ENCODE measurements at regions not wholly inside any gene's neighbourhood (a gene's known extent, or its start where the extent isn't known, plus 50 kb on each side); places are given as distances from the start of the nearest gene placed in this dataset.

DNA sequence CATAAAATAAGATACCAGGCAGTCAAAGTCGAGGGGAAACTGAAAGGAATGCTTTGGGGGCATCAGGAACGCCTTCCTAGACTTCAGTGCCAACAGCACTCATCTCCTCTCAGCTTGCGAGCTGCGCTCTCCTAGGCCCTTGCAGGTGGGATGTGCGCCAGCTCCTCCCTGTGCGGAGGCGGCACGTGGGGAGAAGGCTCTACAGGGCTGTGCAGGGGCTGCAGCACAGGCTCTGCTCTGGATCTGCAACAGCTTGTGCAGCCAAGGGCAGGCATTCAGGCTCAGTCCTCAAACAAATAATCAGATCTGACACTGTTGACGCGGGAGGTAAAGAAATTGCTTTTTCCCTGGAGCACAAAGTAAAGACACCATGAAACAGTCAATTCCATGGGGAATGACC lies 144.8 kb downstream of the TTLL2 start:
- no peak for TF ChIP-seq CREB1 (IDR thresholded peaks at IDR 0.05; ENCODE audit: low read depth)
- TF ChIP-seq CEBPB (IDR thresholded peaks at IDR 0.05) = no peak
- no peak for TF ChIP-seq RAD21 (IDR thresholded peaks at IDR 0.05; ENCODE audit: low read depth)

DNA sequence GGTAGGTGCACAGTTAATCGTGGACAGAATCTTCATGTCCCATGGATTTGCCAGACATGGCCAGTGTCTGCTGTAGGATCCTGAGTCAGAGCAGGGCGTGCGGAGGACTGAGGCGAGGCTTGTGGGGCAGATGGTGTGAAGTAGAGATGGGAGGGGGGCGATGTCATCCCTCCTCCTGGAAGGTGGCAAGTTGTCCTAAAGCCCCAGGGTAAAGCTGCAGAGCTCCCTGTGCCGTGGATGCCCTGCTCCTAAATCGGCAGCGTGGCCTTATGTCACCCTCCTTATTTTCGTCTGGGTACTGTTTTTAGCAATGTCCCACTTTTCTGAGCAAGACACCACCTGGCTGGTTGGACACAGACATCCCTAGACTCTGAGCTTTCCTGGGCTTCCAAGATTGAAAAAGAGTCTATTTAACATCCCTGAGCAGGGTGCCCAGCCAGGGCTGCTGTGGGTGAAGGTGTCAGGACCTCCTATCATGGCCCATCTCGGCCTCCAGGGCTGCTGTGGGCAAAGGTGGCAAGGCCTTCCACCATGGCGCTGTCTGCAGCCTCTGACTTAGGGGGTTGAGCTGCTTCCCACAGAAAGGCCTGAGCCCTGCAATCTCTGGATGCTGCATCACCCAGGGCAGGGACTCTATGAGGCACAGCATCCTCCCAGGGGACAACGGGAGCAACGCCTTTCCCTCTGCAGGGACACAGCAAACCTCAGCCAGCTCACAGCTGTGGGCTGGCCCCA lies 145.4 kb downstream of the TTLL2 start:
- TF ChIP-seq, protein P1, sequence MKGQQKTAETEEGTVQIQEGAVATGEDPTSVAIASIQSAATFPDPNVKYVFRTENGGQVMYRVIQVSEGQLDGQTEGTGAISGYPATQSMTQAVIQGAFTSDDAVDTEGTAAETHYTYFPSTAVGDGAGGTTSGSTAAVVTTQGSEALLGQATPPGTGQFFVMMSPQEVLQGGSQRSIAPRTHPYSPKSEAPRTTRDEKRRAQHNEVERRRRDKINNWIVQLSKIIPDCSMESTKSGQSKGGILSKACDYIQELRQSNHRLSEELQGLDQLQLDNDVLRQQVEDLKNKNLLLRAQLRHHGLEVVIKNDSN (IDR thresholded peaks at IDR 0.05) = no peak
- no peak for TF ChIP-seq REST (IDR thresholded peaks at IDR 0.05; ENCODE audit: low read depth)
- TF ChIP-seq TAF1 (IDR thresholded peaks at IDR 0.05; ENCODE audit: low read depth) = no peak
- TF ChIP-seq ZBTB7A (IDR thresholded peaks at IDR 0.05; ENCODE audit: low read depth) = no peak
- TF ChIP-seq TEAD4 (IDR thresholded peaks at IDR 0.05) = no peak
- TF ChIP-seq CREB1 (IDR thresholded peaks at IDR 0.05; ENCODE audit: low read depth) = no peak
- TF ChIP-seq EGR1 (IDR thresholded peaks at IDR 0.05) = no peak
- TF ChIP-seq TCF12 (IDR thresholded peaks at IDR 0.05; ENCODE audit: low read depth) = no peak
- TF ChIP-seq CEBPB (IDR thresholded peaks at IDR 0.05) = no peak
- no peak for TF ChIP-seq FOXM1 (IDR thresholded peaks at IDR 0.05; ENCODE audit: borderline replicate concordance, low read depth)

DNA sequence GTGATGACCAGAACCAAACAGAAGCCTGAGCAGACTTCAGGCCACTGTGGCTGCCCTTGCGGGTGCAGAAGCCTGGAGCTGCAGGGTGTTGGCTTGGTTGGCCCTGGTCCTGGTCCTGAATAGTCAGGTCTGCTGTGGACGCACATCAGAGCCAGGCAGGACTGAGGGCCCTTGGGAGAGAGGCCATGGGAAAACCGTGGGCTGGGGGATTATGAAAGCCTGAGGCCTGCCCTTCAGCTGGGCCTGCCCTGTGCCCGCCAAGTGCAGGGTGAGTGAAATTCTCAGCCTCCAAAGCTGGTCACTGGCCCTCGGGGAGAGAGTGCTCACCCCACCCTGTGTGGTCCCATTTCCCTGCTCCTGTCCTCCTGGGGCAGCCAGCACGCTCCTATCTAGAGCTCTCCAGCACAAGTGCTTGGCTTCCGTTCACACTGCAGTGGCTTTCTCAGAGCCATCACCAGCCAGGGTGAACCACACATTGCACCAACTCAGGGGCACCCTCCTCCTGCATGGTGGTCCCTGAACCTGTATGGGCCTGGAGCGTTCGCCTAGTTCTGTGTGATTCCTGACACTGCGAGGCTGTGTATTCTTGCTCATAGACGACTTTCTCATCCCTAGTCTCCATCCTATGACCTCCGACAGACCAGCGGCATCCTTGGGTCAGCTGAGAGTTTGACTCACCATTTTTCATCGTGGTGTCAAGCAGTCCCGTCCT lies 146.1 kb downstream of the TTLL2 start:
- TF ChIP-seq TCF12 (IDR thresholded peaks at IDR 0.05; ENCODE audit: low read depth) (no peak), TEAD4 (IDR thresholded peaks at IDR 0.05) (no peak), REST (IDR thresholded peaks at IDR 0.05; ENCODE audit: low read depth) (no peak), CREB1 (IDR thresholded peaks at IDR 0.05; ENCODE audit: low read depth) (no peak), CEBPB (IDR thresholded peaks at IDR 0.05) (no peak), EGR1 (IDR thresholded peaks at IDR 0.05) (no peak), FOXM1 (IDR thresholded peaks at IDR 0.05; ENCODE audit: borderline replicate concordance, low read depth) (no peak), EP300 (IDR thresholded peaks at IDR 0.05; ENCODE audit: borderline replicate concordance) (no peak), RAD21 (IDR thresholded peaks at IDR 0.05; ENCODE audit: low read depth) (no peak), ZBTB7A (IDR thresholded peaks at IDR 0.05; ENCODE audit: low read depth) (no peak), TAF1 (IDR thresholded peaks at IDR 0.05; ENCODE audit: low read depth) (no peak), NFIC (IDR thresholded peaks at IDR 0.05) (no peak), YY1 (IDR thresholded peaks at IDR 0.05; ENCODE audit: low read depth) (no peak)
- TF ChIP-seq, protein P1 (IDR thresholded peaks at IDR 0.05) = no peak
- TF ChIP-seq, protein P2, sequence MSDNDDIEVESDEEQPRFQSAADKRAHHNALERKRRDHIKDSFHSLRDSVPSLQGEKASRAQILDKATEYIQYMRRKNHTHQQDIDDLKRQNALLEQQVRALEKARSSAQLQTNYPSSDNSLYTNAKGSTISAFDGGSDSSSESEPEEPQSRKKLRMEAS (IDR thresholded peaks at IDR 0.05) = no peak

- TF ChIP-seq EGR1 (IDR thresholded peaks at IDR 0.05) = no peak
- TF ChIP-seq RAD21 (IDR thresholded peaks at IDR 0.05; ENCODE audit: low read depth) = no peak
- TF ChIP-seq NFIC (IDR thresholded peaks at IDR 0.05) = no peak
- TF ChIP-seq CREB1 (IDR thresholded peaks at IDR 0.05; ENCODE audit: low read depth) = no peak
- no peak for TF ChIP-seq ZBTB7A (IDR thresholded peaks at IDR 0.05; ENCODE audit: low read depth)
- TF ChIP-seq, protein P2 (IDR thresholded peaks at IDR 0.05) = no peak
- TF ChIP-seq, protein P1 (IDR thresholded peaks at IDR 0.05) = no peak
- no peak for TF ChIP-seq FOXM1 (IDR thresholded peaks at IDR 0.05; ENCODE audit: borderline replicate concordance, low read depth)
- TF ChIP-seq EP300 (IDR thresholded peaks at IDR 0.05; ENCODE audit: borderline replicate concordance) = no peak
- no peak for TF ChIP-seq TCF12 (IDR thresholded peaks at IDR 0.05; ENCODE audit: low read depth)
Measured at GRCh38 chr6:167471548-167471930, 146.7 kb downstream of the TTLL2 start.

DNA sequence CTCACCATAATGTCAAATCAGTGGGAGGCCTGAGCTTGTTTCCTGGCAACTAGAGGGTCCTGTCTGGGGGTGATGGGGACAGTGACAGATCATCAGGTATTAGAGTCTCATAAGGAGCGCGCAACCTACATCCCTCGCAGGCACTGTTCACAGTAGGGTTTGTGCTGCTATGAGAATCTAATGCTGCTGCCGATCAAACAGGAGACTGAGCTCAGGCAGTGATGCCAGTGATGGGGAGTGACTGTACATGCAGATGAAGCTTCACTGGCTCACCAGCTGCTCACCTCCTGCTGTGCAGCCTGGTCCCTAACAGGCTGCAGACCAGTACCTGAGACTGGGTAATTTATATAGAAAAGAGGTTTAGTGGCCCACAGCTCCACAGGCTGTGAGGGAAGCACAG lies 147.3 kb downstream of the TTLL2 start:
- no peak for TF ChIP-seq TEAD4 (IDR thresholded peaks at IDR 0.05)
- TF ChIP-seq FOXM1 (IDR thresholded peaks at IDR 0.05; ENCODE audit: borderline replicate concordance, low read depth) = no peak
- TF ChIP-seq EGR1 (IDR thresholded peaks at IDR 0.05) = no peak
- TF ChIP-seq EP300 (IDR thresholded peaks at IDR 0.05; ENCODE audit: borderline replicate concordance) = no peak
- TF ChIP-seq, protein P1 (IDR thresholded peaks at IDR 0.05) = no peak
- TF ChIP-seq, protein P2 (IDR thresholded peaks at IDR 0.05) = no peak
- no peak for TF ChIP-seq ZBTB7A (IDR thresholded peaks at IDR 0.05; ENCODE audit: low read depth)
- TF ChIP-seq YY1 (IDR thresholded peaks at IDR 0.05; ENCODE audit: low read depth) = no peak
- TF ChIP-seq NFIC (IDR thresholded peaks at IDR 0.05) = no peak
- TF ChIP-seq REST (IDR thresholded peaks at IDR 0.05; ENCODE audit: low read depth) = no peak
- no peak for TF ChIP-seq TAF1 (IDR thresholded peaks at IDR 0.05; ENCODE audit: low read depth)
- no peak for TF ChIP-seq CREB1 (IDR thresholded peaks at IDR 0.05; ENCODE audit: low read depth)
- TF ChIP-seq CEBPB (IDR thresholded peaks at IDR 0.05) = no peak
- TF ChIP-seq RAD21 (IDR thresholded peaks at IDR 0.05; ENCODE audit: low read depth) = no peak
- no peak for TF ChIP-seq TCF12 (IDR thresholded peaks at IDR 0.05; ENCODE audit: low read depth)

All from Ishikawa (cell line).